Neural crest cell (in vitro differentiated cells): ENCODE measurements at regions not wholly inside any gene's neighbourhood (a gene's known extent, or its start where the extent isn't known, plus 50 kb on each side); places are given as distances from the start of the nearest gene placed in this dataset.

Source experiments
- DNase-seq: peaks from one replicate; pipeline ENCODE4 v3.0.0; 2021; ENCODE audit warnings: low read depth, mixed read lengths, low spot score
- H3K27ac Mint-ChIP-seq: one replicate; pipeline ENCODE4 v1.8.0; 2021; ENCODE audit warnings: mild to moderate bottlenecking, mixed read lengths; ENCODE audit not compliant: unreplicated experiment
- H3K27me3 Mint-ChIP-seq: 2 replicates; pipeline ENCODE4 v1.8.0; 2021; ENCODE audit warnings: low read depth, mild to moderate bottlenecking, mixed read lengths
- H3K36me3 Mint-ChIP-seq: 2 replicates; pipeline ENCODE4 v1.8.0; 2021; ENCODE audit warnings: low read depth, mild to moderate bottlenecking, mixed read lengths
- H3K4me1 Mint-ChIP-seq: 2 replicates; pipeline ENCODE4 v1.8.0; 2021; ENCODE audit warnings: mixed read lengths
- H3K4me3 Mint-ChIP-seq: one replicate; pipeline ENCODE4 v1.8.0; 2021; ENCODE audit warnings: mild to moderate bottlenecking, mixed read lengths
- H3K9me3 Mint-ChIP-seq: 2 replicates; pipeline ENCODE4 v1.8.0; 2021; ENCODE audit warnings: mixed read lengths
- TF ChIP-seq, protein P1 (sequence below): fragments of 200-600 bp; sonication (generic); conservative IDR thresholded peaks from 2 replicates; pipeline ENCODE4 v1.5.0; 2021; ENCODE audit warnings: antibody characterized with exemption, mild to moderate bottlenecking

DNA sequence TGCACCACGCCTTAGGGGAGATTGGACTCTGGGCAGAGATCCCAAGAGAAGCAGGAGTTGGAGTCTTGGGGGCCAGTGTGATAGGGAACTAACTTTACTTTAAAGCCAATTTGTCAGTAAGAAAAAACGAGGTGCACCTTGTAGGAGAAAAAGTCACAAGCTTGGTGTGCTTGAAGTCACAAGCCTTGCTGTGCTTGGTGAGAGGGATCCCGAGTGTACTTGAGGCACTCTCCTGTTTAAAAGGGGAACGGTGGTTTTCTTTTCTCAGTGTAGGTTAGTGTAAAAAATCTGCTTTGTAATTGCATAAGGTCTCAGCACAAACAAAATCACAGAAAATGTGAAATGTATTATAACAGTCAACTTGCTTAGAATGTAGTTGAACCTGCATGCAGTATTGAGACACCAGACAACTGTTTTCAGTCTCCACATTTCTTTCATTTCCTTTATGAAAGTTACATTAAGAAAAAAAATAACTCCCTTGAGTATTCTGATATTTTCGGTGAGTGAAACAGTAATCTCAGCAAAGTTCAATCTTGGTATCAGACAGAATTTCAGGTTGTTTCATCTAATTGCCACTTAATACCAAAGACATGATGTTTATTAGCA, 111.1 kb upstream of the DUSP22 start:
- no peaks in the 10 kb centered on the region for H3K36me3 Mint-ChIP-seq
- H3K9me3 Mint-ChIP-seq = no peaks in the 10 kb centered on the region
- H3K4me1 Mint-ChIP-seq = no peaks in the 10 kb centered on the region
- DNase-seq = no peak
- no peaks in the 10 kb centered on the region for H3K27me3 Mint-ChIP-seq
- H3K4me3 Mint-ChIP-seq = no peak overlapping the region
- TF ChIP-seq, protein P1, sequence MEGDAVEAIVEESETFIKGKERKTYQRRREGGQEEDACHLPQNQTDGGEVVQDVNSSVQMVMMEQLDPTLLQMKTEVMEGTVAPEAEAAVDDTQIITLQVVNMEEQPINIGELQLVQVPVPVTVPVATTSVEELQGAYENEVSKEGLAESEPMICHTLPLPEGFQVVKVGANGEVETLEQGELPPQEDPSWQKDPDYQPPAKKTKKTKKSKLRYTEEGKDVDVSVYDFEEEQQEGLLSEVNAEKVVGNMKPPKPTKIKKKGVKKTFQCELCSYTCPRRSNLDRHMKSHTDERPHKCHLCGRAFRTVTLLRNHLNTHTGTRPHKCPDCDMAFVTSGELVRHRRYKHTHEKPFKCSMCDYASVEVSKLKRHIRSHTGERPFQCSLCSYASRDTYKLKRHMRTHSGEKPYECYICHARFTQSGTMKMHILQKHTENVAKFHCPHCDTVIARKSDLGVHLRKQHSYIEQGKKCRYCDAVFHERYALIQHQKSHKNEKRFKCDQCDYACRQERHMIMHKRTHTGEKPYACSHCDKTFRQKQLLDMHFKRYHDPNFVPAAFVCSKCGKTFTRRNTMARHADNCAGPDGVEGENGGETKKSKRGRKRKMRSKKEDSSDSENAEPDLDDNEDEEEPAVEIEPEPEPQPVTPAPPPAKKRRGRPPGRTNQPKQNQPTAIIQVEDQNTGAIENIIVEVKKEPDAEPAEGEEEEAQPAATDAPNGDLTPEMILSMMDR = no peak
- no peak overlapping the region for H3K27ac Mint-ChIP-seq

DNA sequence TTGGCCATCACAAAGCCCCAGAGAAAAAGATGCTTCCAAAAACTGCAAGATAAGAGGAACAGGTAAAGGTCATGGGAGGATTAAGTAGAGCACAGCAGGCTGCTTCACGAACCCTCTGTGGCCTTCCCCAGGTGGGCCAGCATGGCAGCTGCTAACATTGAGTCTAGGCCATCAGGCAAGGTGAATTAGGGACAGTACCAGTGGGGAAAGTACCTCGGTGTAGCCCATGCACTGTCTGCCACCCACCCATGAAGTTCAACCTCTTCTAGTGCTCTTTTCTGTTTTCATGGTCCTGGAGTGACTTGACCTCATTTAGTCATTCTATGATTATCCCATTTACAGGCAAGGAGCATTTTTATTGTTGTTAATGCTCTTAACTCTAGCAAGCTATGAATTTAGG, 108.6 kb upstream of the DUSP22 start:
- no peak for DNase-seq
- Mint-ChIP-seq H3K4me3 (no peak overlapping the region), H3K27ac (no peak overlapping the region), H3K36me3 (no peaks in the 10 kb centered on the region), H3K4me1 (peaks cover under 1% of the 10 kb centered on the region), H3K27me3 (no peaks in the 10 kb centered on the region), H3K9me3 (no peaks in the 10 kb centered on the region)
- TF ChIP-seq, protein P1 = no peak

GRCh38 chr6:184161-184700, 108.1 kb upstream of the DUSP22 start:
- Mint-ChIP-seq H3K9me3 (no peaks in the 10 kb centered on the region), H3K27ac (no peak overlapping the region), H3K4me1 (peaks cover 3% of the 10 kb centered on the region), H3K4me3 (no peak overlapping the region), H3K27me3 (no peaks in the 10 kb centered on the region), H3K36me3 (no peaks in the 10 kb centered on the region)
- TF ChIP-seq, protein P1 = no peak
- DNase-seq = no peak

DNA sequence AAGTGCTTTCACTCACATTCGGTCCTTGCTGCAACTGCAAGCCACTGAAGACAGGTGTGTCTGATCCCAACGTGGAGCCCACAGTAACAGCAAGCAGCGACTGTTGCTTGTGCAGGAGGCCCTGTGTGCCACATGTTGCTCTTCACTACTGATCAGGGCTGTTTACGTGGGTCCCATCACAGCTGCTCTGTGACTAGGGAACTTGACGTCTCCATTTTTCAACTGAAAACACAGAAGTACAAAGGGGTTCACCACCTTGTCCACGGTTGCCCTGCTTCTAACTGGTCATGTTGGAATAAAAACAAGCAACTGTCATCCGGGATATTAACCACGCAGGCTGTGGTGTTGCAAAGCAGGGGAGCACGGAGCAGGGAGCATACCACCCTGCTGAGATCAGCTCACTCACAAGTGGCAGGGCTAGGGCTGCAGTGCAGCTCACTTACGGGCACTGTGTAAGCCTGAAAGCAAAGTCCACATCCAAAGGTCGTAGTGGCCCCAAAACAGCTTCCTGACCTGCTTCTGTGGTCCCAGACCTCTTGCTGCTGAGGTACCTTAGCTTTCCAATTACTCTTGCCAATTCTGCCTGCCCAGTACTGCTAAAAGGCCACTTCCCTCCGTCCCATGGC, 105.8 kb upstream of the DUSP22 start:
- DNase-seq = no peak
- Mint-ChIP-seq H3K4me3 (no peak overlapping the region), H3K36me3 (no peaks in the 10 kb centered on the region), H3K27ac (no peak overlapping the region), H3K27me3 (no peaks in the 10 kb centered on the region), H3K9me3 (no peaks in the 10 kb centered on the region), H3K4me1 (peaks cover 10% of the 10 kb centered on the region)
- TF ChIP-seq, protein P1 = no peak

DNA sequence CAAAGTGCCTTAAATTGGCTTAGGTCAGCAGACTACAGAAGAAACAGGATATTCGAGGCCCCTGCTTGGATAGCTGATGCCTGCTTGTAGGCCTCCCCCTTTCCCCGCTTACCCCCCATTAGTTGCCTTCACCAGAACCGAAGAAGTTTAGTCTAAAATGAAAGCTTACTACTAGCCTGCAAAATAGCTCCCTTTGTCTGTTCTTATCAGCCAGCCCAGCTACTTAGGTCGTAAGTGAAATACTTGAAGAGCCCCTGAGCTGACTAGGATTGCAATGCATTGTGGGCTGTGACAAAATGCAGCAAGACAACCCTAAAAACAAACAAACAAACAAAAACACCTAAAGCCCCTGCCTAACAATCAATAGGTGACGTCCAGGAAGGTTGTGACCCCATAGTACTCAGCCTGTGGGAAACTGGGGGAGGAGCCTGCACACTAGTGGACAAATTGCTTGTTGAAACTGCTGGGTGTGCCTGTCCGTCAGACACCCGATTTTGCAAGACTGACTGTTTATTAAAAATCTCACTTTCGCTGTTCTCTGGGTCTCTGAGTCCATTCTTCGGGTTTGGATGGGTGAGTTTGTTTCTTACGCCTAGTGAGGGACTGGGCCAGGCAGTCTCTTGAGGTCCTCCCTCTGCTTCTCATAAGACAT, 105.0 kb upstream of the DUSP22 start:
- Mint-ChIP-seq H3K36me3 (no peaks in the 10 kb centered on the region), H3K9me3 (no peaks in the 10 kb centered on the region), H3K27me3 (no peaks in the 10 kb centered on the region), H3K4me3 (no peak overlapping the region), H3K4me1 (peaks cover 10% of the 10 kb centered on the region), H3K27ac (no peak overlapping the region)
- no peak for DNase-seq
- TF ChIP-seq, protein P1 = no peak
